ENCODE measurements at regions not wholly inside any gene's neighbourhood (a gene's known extent, or its start where the extent isn't known, plus 50 kb on each side); places are given as distances from the start of the nearest gene placed in this dataset.

DNA sequence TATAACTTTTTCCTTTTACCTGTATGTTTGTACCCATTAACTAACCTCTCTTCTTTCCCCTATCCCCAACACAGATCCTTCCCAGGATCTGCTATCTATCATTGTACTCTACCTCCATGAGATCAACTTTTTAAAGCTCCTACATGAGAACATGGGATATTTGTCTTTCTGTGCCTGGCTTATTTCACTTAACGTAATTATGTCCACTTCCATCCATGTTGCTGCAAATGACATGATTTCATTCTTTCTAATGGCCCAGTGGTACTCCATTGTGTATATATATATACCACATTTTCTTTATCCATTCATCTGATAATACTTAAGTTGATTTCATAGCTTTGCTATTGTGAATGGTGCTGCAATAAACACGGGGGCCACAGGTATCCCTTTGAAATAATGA is 135.9 kb upstream of the THUMPD2 start:
- TF ChIP-seq TARDBP (IDR thresholded peaks at IDR 0.05) (no peak), SUZ12 (IDR thresholded peaks at IDR 0.05) (no peak), HDGF (IDR thresholded peaks at IDR 0.05; ENCODE audit: borderline replicate concordance) (no peak), ARNT (IDR thresholded peaks at IDR 0.05) (no peak), LEF1 (IDR thresholded peaks at IDR 0.05; ENCODE audit: borderline replicate concordance) (no peak), SP1 (IDR thresholded peaks at IDR 0.05) (no peak), FOXA1 (IDR thresholded peaks at IDR 0.05) (no peak), NFRKB (IDR thresholded peaks at IDR 0.05) (no peak), ELF4 (IDR thresholded peaks at IDR 0.05) (no peak), FOXM1 (IDR thresholded peaks at IDR 0.05; ENCODE audit: borderline replicate concordance) (no peak)
- TF ChIP-seq, protein P1, sequence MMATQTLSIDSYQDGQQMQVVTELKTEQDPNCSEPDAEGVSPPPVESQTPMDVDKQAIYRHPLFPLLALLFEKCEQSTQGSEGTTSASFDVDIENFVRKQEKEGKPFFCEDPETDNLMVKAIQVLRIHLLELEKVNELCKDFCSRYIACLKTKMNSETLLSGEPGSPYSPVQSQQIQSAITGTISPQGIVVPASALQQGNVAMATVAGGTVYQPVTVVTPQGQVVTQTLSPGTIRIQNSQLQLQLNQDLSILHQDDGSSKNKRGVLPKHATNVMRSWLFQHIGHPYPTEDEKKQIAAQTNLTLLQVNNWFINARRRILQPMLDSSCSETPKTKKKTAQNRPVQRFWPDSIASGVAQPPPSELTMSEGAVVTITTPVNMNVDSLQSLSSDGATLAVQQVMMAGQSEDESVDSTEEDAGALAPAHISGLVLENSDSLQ (IDR thresholded peaks at IDR 0.05): no peak
- DNase-seq (ENCODE audit: extremely low spot score): no peak
- POLR2A ChIA-PET: no interaction called here
- CTCF ChIA-PET: interaction anchor here (2.3 kb wide), 1 partner anchor 1784 kb away, joined by 8 read pairs; no protein-coding TSS in a partner anchor

DNA sequence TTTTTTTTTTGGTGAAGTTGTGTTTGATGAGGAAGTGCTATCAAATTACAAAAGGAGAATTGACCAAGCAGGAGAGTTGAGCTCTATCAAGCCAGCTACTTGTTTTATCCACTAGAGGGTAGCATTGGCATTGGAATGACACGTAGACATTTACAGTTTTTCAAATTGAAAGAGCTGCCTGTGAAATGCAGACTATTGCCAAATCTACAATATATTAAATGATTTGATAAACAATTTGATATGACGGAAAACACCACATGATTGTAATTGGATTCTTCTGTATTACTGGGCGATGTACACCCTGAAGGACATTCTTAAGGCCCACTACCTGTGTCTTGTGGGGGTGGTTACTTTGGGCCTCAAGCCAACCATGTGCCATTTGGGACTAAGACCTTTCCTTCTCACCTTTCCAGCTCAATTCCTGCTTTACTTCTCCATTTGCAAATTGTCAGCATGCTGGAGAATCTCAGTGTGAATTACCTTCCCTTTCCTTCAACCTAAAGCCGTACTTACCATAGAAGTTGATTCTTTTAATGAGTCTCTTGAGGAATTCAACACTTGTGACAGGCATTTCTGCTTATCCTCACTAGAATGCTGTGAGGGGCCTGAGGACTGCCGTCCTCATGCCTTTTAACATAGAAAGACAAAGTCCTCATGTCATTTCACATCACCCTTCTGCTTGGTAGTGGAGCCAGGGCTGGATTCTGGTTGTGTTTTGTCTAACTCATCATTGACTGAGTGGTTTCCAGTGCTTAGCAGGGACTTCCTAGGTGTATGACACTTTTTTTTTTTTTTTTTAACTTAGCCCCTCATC is 134.8 kb upstream of the THUMPD2 start:
- no peak for TF ChIP-seq SUZ12 (IDR thresholded peaks at IDR 0.05)
- no peak for TF ChIP-seq FOXK2 (IDR thresholded peaks at IDR 0.05)
- TF ChIP-seq, protein P1 (IDR thresholded peaks at IDR 0.05): no peak
- no peak for TF ChIP-seq NFRKB (IDR thresholded peaks at IDR 0.05)
- TF ChIP-seq FOXA1 (IDR thresholded peaks at IDR 0.05): no peak
- no peak for TF ChIP-seq ZNF384 (IDR thresholded peaks at IDR 0.05)
- POLR2A ChIA-PET: no interaction called here
- peak; percentile 50 for DNase-seq (ENCODE audit: extremely low spot score)
- CTCF ChIA-PET: interaction anchor here (0.6 to 2.3 kb wide), 11 partner anchors 9 to 1792 kb away, joined by 3 to 11 read pairs (median 3); no protein-coding TSS in a partner anchor

DNA sequence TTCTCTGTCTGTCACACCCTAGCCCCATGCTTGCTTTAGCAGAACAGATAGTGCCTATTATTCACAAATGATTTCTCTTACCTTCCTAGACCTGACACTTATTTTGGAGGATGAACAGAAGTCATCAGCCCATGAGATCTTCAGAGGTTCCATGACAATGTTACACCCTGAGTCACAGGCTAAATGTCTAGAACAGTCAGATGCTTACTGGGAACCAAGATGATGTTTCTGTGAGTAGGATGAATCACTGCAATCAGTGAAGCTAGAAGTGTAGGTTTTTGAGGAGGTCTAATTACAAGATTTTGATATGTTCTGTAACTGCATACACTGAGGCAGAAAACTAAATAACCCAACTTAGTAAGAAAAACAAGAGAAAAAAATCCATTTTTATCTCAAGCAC is 123.0 kb upstream of the THUMPD2 start:
- TF ChIP-seq TARDBP (IDR thresholded peaks at IDR 0.05) (no peak), CTBP1 (IDR thresholded peaks at IDR 0.05; ENCODE audit: borderline replicate concordance) (no peak), BHLHE40 (IDR thresholded peaks at IDR 0.05; ENCODE audit: borderline replicate concordance) (no peak), ARNT (IDR thresholded peaks at IDR 0.05) (no peak), FOXM1 (IDR thresholded peaks at IDR 0.05; ENCODE audit: borderline replicate concordance) (no peak), ELF4 (IDR thresholded peaks at IDR 0.05) (no peak), L3MBTL2 (conservative IDR thresholded peaks at IDR 0.05) (no peak), FOXK2 (IDR thresholded peaks at IDR 0.05) (no peak), SUZ12 (IDR thresholded peaks at IDR 0.05) (no peak), FOXA1 (IDR thresholded peaks at IDR 0.05) (no peak), ZNF384 (IDR thresholded peaks at IDR 0.05) (no peak), LEF1 (IDR thresholded peaks at IDR 0.05; ENCODE audit: borderline replicate concordance) (no peak), NFRKB (IDR thresholded peaks at IDR 0.05) (no peak), SP1 (IDR thresholded peaks at IDR 0.05) (no peak), HDGF (IDR thresholded peaks at IDR 0.05; ENCODE audit: borderline replicate concordance) (no peak)
- TF ChIP-seq, protein P1 (IDR thresholded peaks at IDR 0.05): no peak
- DNase-seq (ENCODE audit: extremely low spot score): no peak
- CTCF ChIA-PET: no interaction called here
- POLR2A ChIA-PET: no interaction called here

DNA sequence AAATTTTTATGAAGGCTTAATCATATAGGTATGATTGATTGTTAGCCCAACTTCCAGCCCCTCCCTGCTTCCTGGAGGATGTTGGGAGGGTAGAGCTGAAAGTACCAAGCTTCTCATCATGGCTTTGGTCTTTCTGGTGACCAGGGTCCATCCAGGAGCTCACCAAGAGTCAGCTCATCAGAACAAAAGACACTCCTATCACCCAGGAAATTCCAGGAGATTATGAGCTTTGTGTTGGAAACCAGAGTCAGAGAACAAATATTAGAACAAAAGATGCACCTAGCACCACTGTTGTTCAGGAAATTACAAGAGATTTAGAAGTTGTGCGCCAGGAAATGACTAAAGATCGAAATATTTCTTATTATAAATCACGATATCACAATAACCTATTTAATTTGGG is 119.9 kb upstream of the THUMPD2 start:
- DNase-seq (ENCODE audit: extremely low spot score): no peak
- ChIA-PET CTCF (no interaction called here), POLR2A (no interaction called here)
- no peak for TF ChIP-seq ARNT (IDR thresholded peaks at IDR 0.05)
- TF ChIP-seq FOXK2 (IDR thresholded peaks at IDR 0.05): no peak
- TF ChIP-seq NFRKB (IDR thresholded peaks at IDR 0.05): no peak
- TF ChIP-seq SUZ12 (IDR thresholded peaks at IDR 0.05): no peak
- TF ChIP-seq FOXA1 (IDR thresholded peaks at IDR 0.05): no peak
- no peak for TF ChIP-seq L3MBTL2 (conservative IDR thresholded peaks at IDR 0.05)
- no peak for TF ChIP-seq FOXM1 (IDR thresholded peaks at IDR 0.05; ENCODE audit: borderline replicate concordance)
- TF ChIP-seq HDGF (IDR thresholded peaks at IDR 0.05; ENCODE audit: borderline replicate concordance): no peak
- TF ChIP-seq, protein P1 (IDR thresholded peaks at IDR 0.05): no peak
- TF ChIP-seq BHLHE40 (IDR thresholded peaks at IDR 0.05; ENCODE audit: borderline replicate concordance): no peak
- TF ChIP-seq SP1 (IDR thresholded peaks at IDR 0.05): no peak
- no peak for TF ChIP-seq ELF4 (IDR thresholded peaks at IDR 0.05)
- TF ChIP-seq TARDBP (IDR thresholded peaks at IDR 0.05): no peak
- TF ChIP-seq CTBP1 (IDR thresholded peaks at IDR 0.05; ENCODE audit: borderline replicate concordance): no peak
- TF ChIP-seq LEF1 (IDR thresholded peaks at IDR 0.05; ENCODE audit: borderline replicate concordance): no peak
- no peak for TF ChIP-seq ZNF384 (IDR thresholded peaks at IDR 0.05)

DNA sequence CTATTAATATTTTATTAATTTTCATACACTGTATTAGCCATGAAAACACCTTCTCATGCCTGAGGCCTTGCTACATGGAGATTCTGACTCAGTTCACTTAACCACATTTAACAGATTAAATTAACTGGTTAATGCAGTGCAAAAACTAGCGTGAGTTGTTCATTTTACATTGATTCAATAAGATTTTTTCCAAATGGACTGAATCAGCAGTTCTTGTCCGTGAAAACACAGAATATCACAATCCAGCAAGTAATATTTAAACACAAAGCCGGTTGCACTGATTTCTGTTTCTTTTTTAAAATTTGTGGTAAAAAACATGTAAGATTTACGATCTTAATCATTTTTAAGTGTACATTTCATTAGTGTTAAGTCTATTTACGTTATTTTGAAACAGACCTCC is 118.2 kb upstream of the THUMPD2 start:
- CTCF ChIA-PET: no interaction called here
- no peak for DNase-seq (ENCODE audit: extremely low spot score)
- TF ChIP-seq L3MBTL2 (conservative IDR thresholded peaks at IDR 0.05) (no peak), ARNT (IDR thresholded peaks at IDR 0.05) (no peak), HDGF (IDR thresholded peaks at IDR 0.05; ENCODE audit: borderline replicate concordance) (no peak), FOXK2 (IDR thresholded peaks at IDR 0.05) (no peak), ZNF384 (IDR thresholded peaks at IDR 0.05) (no peak), TARDBP (IDR thresholded peaks at IDR 0.05) (no peak), CTBP1 (IDR thresholded peaks at IDR 0.05; ENCODE audit: borderline replicate concordance) (no peak), SUZ12 (IDR thresholded peaks at IDR 0.05) (no peak), FOXM1 (IDR thresholded peaks at IDR 0.05; ENCODE audit: borderline replicate concordance) (no peak), NFRKB (IDR thresholded peaks at IDR 0.05) (no peak), SP1 (IDR thresholded peaks at IDR 0.05) (no peak), LEF1 (IDR thresholded peaks at IDR 0.05; ENCODE audit: borderline replicate concordance) (no peak)
- TF ChIP-seq, protein P1 (IDR thresholded peaks at IDR 0.05): no peak
- POLR2A ChIA-PET: no interaction called here
